Keratinocyte (primary cell): ENCODE measurements at regions not wholly inside any gene's neighbourhood (a gene's known extent, or its start where the extent isn't known, plus 50 kb on each side); places are given as distances from the start of the nearest gene placed in this dataset.

Experiments used
- EZH2 ChIP-seq: IDR thresholded peaks from one replicate; pipeline ENCODE4 v1.6.1; 2012; ENCODE audit warnings: inconsistent platforms, mild to moderate bottlenecking, low read length, moderate library complexity
- TF ChIP-seq, protein P1 (sequence below), 3 experiments: IDR thresholded peaks in 1 of 3; conservative IDR thresholded peaks in 1 of 3; optimal IDR thresholded peaks in 1 of 3; 2 replicates in 2 of 3; 3 replicates in 1 of 3; pipeline versions ENCODE3 to v1.5.1; 2011; ENCODE audit warnings: low read length in 3 of 3, mild to moderate bottlenecking in 3 of 3, moderate library complexity in 2 of 3, control low read depth in 1 of 3, inconsistent platforms in 1 of 3; ENCODE audit not compliant: insufficient read depth in 2 of 3; ENCODE audit errors: extremely low read depth in 1 of 3

GRCh38 chr15:38624244-38625205 is 59.9 kb upstream of the RASGRP1 start:
- TF ChIP-seq, protein P1, sequence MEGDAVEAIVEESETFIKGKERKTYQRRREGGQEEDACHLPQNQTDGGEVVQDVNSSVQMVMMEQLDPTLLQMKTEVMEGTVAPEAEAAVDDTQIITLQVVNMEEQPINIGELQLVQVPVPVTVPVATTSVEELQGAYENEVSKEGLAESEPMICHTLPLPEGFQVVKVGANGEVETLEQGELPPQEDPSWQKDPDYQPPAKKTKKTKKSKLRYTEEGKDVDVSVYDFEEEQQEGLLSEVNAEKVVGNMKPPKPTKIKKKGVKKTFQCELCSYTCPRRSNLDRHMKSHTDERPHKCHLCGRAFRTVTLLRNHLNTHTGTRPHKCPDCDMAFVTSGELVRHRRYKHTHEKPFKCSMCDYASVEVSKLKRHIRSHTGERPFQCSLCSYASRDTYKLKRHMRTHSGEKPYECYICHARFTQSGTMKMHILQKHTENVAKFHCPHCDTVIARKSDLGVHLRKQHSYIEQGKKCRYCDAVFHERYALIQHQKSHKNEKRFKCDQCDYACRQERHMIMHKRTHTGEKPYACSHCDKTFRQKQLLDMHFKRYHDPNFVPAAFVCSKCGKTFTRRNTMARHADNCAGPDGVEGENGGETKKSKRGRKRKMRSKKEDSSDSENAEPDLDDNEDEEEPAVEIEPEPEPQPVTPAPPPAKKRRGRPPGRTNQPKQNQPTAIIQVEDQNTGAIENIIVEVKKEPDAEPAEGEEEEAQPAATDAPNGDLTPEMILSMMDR (optimal IDR thresholded peaks at IDR 0.05 in 1 of 3, IDR thresholded peaks at IDR 0.05 in 1 of 3, conservative IDR thresholded peaks at IDR 0.05 in 1 of 3; ENCODE audit: extremely low read depth in 1 of 3, insufficient read depth in 2 of 3, low read length in 3 of 3), result no peak
- no peak for TF ChIP-seq EZH2
